ENCODE measurements at regions not wholly inside any gene's neighbourhood (a gene's known extent, or its start where the extent isn't known, plus 50 kb on each side); places are given as distances from the start of the nearest gene placed in this dataset.

DNA sequence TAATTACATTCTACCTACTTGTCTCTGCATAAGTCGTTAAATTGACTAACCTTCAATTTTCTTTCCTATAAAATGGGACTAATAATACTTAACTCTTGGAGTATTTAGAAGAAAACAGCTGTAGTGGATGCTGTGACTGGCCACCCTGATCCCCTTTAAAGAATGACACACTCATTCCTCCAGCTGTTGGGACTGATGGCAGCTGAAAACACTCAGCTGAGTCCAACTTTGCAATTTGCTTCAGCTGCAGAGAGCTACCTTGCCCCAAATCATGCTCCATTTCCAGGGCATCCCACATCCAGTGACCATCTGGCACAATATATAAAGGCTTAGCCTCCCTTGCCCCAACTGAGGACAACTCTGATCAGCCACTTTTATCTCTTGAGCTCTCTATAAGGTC, 89.1 kb downstream of the MID1IP1 start:
- no peak for FAIRE-seq

DNA sequence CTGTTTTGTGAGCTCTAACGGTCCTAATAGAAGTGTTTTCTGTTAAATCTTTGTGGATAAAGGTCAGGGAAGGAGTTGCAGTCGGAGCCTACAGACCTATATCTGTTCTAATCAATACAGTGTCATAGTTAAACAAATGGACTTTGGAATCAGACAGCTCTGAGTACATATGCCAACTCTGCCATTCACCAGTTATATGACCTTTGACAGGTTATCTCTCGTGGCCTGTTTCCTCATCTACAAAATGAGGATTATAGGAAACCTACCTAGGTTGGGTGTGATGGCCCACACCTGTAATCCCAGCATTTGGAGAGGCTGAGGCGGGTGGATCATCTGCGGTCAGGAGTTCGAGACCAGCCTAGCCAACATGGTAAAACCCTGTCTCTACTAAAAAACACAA, 89.7 kb downstream of the MID1IP1 start:
- no peak for FAIRE-seq

GRCh38 chrX:38891641-38892413, 90.6 kb downstream of the MID1IP1 start:
- FAIRE-seq, result no peak

DNA sequence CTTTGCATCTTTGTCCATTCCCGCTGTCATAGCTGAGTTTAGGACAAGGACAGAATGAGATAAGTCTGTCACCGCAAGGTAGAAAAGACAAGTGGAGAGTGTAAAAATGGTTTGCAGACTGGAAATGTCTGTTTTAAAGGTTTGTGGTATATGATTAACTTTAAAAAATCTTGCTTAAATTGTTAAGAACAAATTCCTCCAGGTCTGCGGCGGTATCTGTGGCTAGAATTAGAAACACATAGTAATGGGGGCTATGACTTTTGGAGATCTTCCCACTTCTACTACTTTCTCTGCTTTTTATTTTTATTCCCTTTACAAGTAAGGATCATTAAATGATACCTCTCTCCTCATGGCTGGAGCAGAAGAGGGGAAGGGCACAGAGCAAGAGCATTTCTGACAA, 92.2 kb downstream of the MID1IP1 start:
- no peak for FAIRE-seq

GRCh38 chrX:38895775-38896174, 94.5 kb downstream of the MID1IP1 start:
- no peak for FAIRE-seq

- FAIRE-seq, result no peak
Observed at GRCh38 chrX:38896724-38897298, 95.6 kb downstream of the MID1IP1 start.

GRCh38 chrX:38898261-38898660, 97.0 kb downstream of the MID1IP1 start:
- FAIRE-seq, result no peak

GRCh38 chrX:38899650-38900049, 98.4 kb downstream of the MID1IP1 start:
- no peak for FAIRE-seq

DNA sequence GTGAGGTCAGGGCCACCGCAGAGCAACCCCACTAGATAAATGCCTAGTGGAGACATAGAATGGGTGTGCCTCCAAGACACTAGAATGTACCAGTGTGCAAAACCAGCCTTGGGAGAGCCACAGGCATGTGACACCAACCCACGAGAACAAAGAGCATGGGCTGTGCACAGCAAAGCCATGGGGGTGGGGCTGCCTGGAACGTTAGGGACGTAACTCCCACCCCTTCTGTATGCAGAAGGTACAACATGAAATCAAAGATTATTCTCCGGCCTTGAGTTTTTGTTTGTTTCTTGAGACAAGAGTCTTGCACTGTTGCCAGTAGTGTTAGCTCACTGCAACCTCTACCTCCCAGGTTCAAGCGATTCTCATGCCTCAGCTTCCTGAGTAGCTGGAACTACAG, 99.5 kb downstream of the MID1IP1 start:
- no peak for FAIRE-seq

DNA sequence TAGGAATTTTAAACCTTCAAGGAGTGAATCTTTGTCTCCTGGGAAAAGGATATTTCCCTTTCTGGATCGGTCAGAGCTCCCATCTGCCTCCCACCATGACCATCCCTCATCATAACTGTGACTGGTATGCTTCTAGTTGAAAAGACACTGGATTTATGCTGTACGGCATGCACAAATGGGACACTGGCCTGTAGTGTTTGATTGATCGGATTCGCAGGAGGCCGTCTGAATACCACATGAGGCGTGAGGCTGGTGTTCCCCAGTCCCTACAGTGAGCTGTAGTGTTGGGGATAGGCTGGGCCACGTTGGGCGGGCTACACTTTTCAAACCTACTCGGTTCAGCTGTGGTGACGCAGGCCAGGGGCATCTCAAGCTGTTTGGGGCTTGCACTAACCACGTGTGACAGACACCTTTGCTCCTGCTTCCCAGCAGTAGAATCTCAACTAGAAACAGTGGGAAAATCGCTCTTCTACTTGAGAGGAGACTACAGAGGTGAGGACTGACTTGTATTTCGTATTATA, 101.8 kb downstream of the MID1IP1 start:
- FAIRE-seq, result no peak

DNA sequence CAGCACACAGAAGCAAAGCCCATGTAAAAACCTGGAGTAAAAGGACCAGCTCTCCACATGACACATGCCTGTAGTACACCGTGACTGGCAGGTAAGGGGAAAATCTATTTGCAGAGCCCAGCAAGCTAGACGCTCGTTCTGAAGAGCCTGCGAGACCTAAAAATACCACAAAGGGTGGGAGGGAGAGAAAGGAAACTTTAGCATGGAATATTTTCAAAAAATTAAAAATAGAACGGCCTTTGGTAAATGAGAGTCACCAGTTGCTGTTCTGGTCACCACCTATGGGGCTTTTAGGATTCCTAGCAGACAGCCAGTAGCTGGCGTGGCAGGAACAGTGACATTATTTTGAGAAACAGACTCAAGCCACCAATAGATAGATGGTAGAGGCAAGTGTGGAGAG, 115.5 kb downstream of the MID1IP1 start:
- FAIRE-seq, result no peak

GRCh38 chrX:38917954-38918353, 116.7 kb downstream of the MID1IP1 start:
- FAIRE-seq, result no peak

- no peak for FAIRE-seq
Observed at GRCh38 chrX:38919202-38919601, 117.9 kb downstream of the MID1IP1 start.

DNA sequence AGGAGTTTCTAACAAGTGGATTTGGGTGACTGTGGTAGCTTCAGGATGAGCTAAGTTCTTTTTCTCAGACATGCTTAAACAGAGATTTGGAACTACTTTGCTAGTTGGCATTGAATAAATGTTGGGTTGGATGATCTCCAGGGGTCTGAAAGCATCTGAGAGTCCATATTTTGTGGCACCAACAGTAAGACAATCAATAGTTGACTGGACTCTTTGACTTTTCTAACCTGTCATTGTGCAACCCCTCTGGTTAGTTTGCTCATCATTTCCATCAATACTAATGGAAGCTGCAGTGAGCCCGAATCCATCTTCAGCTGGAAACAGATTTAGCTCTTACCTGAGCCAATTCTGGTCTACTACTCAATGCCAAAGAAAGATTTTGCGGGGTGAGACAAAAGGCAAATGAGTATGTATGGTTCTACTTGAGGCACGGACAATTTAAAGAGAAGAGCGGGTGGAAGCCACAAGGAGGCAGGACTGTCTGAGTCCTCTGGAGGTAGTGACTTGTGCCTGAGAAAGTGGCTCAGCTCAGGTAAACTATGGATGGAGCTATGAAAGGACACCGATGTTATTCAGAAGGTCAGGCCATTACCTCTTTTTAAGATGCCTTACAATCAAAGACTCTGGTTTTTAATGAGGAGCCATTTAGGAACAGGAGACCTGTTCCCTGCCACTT, 118.7 kb downstream of the MID1IP1 start:
- no peak for FAIRE-seq

GRCh38 chrX:38923451-38923969, 122.3 kb downstream of the MID1IP1 start:
- FAIRE-seq, result no peak

- FAIRE-seq, result no peak
Observed at GRCh38 chrX:38927592-38927991, 126.3 kb downstream of the MID1IP1 start.

GRCh38 chrX:38929966-38930421, 128.7 kb downstream of the MID1IP1 start:
- FAIRE-seq, result no peak

DNA sequence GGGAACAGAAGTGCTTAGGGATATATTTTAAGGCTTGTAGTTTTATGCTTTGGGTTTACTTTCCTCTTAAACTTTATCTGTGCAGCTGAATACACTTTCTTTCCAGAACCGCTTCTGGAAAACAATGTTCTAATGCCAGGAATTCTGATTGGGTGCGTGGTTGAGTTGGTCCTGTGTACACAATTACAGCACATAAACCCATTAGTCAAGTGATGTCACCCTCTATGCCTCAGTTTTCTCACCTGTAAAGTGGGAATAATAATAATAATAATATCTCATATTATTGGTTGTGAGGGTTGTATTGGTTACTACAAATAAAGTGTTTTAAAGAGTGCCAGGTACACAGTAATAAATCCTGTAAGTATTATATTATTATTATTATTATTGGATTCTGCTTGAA, 129.2 kb downstream of the MID1IP1 start:
- no peak for FAIRE-seq

DNA sequence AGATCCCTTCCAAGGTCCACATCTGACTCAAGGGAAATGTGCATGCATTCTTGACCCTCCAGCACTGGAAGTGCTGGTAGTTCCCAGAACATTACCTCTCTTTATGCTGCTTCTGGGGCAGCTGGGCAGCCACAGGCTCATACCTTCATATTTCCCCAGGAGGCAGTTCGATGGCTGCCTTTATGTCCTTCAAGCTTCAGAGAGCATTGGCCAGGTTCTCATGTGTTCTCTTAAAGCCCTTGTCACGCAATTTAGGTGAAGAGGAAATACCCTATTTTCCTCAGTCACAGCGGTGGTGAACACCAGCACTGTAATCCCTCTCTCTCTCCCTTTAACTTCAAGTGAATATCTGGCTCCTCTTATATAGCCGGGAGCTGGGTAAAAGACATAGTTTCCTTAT, 134.3 kb downstream of the MID1IP1 start:
- no peak for FAIRE-seq

DNA sequence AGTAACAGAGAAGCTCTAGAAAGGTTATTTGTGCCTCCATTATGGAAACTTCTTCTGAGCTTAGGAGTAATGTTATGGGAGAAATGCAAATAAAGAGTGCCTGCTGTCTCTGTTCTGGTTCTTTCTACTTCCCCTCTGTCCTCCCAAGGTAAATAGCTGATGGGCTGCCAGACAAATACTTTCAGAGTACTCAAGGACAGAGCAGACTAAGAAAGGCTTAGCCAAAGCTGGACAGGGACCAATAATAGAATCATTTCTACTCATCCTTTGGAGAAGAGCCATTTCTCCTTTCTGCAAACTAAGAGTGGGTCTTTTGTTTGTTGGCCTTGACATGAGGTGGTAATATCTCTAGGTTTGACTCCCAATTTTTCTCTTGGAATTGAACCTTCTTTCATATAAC, 136.1 kb downstream of the MID1IP1 start:
- no peak for FAIRE-seq

DNA sequence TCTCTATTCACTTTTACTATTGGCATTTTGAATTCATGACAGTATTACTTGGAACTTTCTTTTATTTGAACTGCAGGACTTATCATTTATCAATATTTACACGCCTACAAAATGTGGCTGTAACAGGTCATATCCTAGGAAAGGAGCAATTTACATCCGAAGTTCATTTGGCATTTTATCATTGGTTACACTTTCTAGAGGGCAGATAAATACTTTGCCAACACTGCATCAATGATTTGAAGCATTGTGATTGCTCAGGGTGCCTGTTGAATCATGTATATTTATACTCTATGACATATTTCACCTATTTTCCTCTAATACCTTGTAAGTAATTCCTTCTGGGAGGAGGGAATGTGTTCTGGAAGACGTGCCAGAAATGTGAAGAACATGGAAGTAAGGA, 136.7 kb downstream of the MID1IP1 start:
- no peak for FAIRE-seq

DNA sequence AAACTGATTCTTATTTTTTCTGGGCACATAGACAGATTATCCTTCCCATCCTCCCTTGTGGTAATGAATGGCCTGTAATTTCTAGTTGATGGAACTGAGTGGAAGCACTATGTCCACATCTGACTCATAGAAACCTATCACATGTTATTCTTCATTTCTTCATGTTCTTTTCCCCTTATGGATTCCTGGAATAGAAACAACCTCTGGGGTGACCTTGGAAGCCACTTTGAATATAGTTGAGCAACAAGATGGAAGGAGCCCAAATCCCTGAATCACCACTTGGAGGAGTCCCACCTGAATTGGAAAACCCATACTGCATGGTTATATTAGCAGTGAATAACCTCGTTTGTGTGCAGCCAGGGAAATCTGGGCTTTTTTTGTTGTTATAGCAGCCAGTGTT, 137.8 kb downstream of the MID1IP1 start:
- no peak for FAIRE-seq

- no peak for FAIRE-seq
Observed at GRCh38 chrX:38940547-38940946, 139.3 kb downstream of the MID1IP1 start.

GRCh38 chrX:38941675-38942074, 140.4 kb downstream of the MID1IP1 start:
- no peak for FAIRE-seq

All from A204.1 (cell line).